T follicular helper cell (primary cell): ENCODE measurements at regions not wholly inside any gene's neighbourhood (a gene's known extent, or its start where the extent isn't known, plus 50 kb on each side); places are given as distances from the start of the nearest gene placed in this dataset.
"Not testable (repeated sequence)": the region's sequence is repeated elsewhere in the genome, so short reads cannot be mapped to it uniquely, and the experiment has no call there.

Source experiments
- DNase-seq: peaks from one replicate; pipeline ENCODE4 v3.0.0-alpha.2; 2020; ENCODE audit warnings: low read depth

DNA sequence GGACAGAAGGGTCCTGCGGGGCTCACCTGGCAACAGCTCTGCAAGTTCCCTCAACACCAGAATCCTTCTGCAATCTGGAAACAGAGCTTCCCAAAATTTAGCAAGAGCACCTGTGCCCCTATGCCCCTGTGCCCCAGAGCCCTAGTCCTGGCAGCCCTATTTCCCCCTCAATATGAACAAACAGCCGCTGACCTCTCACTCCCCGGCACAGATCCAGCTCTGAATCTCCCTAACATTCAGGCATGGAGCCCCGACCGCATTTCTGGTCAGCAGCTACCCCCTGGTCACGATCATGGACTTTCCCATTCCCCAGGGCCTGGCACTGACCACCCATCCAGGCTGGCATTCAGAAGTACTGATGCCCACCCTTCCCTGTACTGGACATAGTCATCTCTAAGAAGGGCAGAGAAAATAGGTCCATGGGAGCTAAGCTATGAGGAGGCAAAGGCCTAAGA, 110.8 kb upstream of the SMURF2 start:
- no peak for DNase-seq

DNA sequence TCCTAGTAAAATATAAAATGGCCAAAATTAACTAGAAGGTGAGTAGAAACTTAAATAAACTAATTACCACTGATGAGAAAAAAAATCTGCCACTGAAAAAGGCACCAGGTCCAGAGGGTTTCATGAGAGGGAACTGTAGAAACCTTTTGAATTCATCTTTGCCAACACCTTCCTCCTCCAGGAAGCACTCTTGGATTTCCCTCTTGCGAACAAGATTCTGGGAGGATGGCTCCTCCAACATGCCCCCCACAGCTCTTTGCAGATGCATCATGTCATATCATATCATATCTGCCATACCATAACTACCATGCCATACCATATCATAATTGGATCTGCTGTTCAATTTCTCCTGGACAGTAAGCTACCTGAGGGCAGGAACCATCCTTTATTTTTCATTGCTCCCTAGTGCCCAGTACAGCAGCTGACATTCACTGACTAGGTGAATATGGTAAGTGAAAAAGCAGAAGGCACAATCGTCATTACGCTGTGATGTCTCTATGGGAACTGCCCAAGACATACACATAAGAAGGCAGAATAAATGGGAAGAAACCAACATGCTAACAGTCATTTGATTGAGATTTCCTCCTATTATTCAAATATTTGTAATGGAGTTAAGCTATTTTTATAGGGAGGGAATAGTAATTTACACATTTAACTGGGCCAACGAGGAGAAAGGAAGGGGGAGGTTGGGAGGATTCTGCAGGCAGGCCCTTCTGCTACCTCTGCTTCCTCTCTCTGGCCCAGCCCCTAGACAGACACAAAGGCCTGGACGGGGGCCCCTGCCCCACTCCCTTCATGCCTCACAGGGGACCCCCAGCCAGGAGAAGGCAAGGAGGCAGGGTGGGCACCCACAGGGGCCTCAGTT, 110.1 kb upstream of the SMURF2 start:
- no peak for DNase-seq

DNA sequence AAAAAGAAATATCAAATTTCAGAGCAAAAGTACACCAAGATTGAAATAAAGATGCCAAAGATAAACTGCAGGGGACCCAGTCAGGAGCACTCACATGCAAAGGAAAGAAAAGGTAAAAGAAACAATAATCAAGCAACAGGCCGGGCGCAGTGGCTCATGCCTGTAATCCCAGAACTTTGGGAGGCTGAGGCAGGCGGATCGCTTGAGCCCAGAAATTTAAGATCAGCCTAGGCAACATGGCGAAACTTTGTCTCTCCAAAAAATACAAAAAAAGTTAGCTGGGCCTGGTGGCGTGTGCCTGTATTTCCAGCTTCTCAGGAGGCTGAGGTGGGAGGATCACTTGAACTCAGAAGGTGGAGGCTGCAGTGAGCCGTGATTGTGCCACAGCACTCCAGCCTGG, 107.6 kb upstream of the SMURF2 start:
- DNase-seq = no peak

DNA sequence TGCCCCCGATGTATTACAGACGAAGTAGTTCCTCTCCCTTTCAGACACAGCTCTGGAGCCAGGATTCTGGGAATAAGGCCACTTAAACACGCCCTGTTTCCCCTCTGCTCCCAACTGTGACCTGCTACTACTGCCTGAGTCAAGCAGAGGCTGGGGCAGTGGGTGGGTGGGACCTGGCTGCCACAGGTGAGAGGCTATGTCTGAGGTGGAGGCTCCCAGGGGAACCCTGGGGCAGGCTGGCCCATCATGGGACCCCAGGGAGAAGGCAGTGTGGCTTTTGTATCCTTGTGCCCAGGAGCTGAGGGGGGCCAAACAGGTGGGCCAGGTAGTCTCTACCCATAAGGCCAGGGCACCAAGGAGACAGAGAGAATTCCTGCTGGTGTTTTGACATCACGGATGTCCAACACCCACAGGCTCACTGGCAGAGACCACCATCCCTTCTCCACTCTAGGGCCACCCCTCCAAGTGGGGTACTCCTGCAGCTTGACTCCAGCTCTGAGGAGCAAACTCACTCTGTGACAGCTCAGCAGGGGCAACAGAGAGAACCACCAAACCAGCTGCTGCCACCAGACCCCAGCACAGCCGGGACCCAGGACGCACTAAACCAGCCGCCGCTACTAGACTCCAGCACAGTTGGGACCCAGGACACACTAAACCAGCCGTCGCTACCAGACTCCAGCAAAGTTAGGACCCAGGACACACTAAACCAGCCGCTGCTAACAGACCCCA, 105.3 kb upstream of the SMURF2 start:
- DNase-seq = no peak

DNA sequence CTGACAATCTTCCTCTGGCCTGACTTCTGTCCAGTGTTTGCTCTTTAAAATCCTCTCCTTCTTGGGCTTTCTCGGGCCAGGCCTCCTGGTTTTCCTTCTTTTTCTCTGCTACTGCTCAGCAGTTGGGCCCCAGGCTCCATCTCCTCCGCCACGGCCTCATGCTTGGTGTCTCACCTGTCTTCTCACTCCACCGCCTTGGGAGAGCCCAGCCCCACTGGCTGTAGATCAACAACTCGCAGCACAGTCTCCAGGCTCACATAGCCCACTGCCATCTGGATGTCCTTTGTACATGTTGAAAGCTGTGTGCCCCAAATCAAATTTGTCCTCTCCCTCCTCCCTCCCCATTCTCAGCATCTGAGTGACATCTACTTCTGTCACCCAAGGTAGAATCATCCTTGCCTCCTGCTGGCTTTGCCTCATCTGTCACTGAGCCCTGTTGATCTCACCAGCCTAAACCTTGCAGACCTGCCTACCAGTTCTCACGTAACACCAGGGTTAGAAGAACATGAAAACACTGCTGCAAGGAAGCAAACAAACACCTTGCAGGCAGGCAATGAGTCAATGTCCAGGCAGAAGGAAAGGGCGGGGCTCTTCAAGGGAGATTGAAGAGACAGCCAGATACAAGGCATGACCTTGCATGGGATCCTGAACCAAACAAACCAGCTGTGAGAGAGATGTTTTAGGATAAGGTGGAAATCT, 103.2 kb upstream of the SMURF2 start:
- no peak for DNase-seq

DNA sequence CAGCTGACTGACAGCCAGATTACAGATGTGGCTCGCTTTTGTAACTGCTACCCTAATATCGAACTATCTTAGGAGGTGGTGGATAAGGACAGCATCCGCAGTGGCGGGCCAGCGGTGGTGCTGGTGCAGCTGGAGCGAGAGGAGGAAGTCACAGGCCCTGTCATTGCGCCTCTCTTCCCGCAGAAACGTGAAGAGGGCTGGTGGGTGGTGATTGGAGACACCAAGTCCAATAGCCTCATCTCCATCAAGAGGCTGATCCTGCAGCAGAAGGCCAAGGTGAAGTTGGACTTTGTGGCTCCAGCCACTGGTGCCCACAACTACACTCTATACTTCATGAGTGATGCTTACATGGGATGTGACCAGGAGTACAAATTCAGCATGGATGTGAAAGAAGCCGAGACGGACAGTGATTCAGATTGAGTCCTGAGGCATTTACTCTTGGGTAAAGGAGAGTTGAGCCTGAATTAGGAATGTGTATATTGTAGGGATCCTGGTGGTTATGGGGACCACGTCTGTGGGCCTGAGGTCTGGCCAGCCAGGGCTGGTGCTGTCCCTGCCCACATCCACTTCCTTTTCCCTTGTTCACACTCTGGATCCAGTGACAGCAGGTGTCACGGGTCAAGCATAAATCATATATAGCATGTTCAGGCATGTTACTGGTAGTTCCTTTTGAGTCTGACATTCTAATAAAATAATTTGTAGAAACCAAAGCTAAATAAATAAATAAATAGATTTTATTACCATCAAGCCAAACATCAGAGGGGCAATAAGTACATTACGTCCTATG, 89.0 kb upstream of the SMURF2 start:
- no peak for DNase-seq

DNA sequence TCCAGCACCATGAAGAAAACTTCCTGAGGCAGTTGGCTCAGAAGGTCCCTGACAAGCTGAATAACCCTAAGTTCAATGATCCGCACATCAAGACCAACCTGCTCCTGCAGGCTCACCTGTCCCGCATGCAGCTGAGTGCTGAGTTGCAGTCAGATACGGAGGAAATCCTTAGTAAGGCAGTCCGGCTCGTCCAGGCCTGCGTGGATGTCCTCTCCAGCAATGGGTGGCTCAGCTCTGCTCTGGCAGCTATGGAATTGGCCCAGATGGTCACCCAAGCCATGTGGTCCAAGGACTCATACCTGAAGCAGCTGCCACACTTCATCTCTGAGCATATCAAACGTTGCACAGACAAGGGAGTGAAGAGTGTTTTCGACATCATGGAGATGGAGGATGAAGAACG, 88.4 kb upstream of the SMURF2 start:
- no peak for DNase-seq

DNA sequence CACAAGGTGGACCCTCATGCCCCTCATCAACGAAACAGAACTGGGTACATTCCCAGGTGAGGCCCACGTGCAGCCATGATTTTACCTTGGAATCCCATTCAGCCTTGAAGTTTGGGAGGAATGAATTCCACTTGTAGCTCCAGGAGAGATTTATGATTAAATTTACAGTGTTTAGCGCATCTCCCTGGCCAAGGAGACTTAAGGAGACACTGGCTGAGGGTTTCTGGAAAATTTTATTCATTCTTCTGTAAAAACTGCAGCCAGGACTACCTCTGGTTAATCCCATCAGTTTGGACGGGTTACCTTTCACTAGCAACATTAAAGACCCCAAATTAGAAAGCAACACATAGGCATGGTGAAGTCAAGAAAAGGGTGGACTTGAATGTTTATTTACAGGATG, 87.2 kb upstream of the SMURF2 start:
- DNase-seq = no peak

DNA sequence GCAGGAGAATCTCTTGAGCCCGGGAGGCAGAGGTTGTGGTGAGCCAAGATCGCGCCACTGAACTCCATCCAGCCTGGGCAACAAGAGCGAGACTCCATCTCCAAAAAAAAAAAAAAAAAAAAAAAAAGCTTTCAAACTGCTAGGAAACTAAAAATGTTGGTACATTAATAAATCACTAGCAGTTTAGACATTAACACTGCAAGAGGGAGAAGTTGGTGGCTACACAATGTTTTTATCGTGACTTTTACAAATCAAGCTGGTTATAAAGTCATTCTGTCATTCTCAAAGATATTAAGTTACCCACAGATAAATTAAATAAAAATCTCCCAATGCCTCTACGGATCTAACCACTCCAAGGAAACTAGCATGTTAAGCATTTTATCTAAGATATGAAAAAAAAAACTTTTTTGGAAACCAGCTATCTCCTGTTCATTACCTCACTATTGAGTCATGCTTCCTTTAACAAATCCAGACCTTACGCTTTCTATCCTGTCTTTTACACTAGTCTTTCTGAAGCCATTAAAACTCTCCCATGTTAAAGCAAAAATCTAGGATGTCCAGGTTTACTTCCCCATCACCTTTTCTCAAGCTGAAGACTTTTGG, 85.9 kb upstream of the SMURF2 start:
- no peak for DNase-seq

DNA sequence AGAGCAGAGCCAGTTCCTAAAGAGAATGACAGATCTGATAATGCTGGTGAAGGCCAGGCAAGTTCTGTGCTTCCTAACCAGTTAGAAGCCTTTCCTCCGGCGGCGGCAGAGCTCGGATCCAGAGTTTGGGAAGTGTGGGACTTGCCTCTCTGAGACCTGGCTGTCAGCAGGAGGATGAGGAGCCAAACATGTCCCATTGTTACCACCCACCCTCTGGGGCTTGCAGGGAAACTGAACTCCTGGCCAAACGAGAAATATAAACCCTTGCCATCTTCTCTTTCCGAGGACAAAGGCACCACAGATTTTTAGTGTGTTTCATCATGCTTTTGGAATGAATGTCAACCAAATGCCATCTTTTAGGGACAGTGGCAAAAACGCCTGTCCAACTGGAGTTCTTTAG, 80.2 kb upstream of the SMURF2 start:
- no peak for DNase-seq

DNA sequence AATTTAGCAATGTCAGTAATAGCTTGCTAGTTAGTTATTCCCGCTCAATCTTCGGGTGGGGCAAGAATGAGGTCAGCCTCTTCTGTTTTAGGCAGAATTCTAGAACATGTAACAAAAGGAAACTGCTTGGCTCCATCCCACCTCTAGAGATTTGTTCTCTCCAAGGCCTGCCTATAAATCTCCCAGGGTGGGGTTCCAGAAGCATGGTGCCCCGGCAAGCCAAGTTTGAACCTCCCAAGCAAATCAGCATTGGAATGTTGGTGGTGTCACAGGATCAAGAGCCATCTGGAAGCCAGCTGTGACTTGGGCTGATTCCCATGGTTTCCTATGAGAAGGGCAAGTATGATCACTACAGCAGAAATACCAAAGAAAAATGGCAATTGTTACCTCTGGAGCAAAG, 79.8 kb upstream of the SMURF2 start:
- DNase-seq = not testable (repeated sequence)

DNA sequence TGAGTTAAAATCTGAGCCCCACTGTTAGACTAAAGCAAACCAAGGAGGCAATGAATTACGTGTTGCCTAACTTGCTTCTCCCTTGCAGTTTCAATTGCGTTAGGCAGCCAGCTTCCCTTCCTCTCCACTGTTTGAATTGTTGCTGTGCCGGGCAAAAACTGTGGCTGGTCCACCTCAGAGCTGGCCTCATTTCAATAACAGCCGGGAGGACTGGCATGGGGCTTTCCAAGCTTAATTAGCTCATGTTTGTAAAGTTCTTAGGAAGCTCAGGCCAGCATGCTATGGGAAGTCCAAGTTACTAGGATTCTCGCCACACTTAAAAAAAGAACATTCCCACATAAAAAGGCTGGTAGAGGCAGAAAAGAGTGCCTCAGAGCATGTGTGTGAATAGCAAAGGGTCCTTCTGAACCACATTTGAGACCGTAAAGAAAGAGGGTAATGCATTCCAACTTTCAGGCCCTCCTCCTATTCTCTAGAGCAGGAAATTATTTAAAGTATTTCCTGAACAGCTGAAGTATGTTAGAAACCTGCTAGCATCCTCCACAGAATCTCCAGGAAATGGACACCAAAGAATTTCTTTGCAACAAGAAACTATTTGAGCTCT, 79.0 kb upstream of the SMURF2 start:
- DNase-seq = no peak

DNA sequence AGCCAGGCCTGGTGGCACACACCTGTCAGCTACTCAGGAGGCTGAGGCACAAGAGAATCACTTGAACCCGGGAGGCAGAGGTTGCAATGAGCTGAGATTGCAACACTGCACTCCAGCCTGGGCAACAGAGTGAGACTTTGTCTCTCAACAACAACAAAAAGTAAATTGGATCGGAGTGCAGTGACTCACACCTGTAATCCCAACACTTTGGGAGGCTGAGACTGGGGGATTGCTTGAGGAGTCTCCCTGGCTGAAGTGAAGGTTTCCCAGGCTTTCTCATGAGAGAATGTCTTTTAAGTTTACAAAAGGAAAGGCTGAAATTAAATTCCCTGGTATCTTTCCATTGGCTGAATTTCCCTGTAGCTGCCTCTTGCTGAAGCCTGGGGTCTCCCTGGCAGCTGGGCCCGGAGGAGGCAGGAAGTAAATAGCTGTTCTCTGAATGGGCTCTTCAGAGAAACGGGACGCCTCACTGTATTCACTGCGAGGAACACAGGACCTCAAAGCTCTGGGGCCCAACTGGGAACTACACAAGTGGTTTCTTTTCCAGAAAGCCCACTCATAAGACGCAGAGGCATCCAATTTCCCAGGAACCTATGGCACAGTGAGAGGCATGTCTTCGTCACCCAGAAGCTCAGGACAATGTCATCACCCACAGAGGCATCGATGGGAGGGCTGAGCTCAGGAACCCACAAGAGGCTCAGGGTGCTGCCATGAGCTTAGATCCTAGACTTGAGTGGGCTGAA, 77.4 kb upstream of the SMURF2 start:
- no peak for DNase-seq

DNA sequence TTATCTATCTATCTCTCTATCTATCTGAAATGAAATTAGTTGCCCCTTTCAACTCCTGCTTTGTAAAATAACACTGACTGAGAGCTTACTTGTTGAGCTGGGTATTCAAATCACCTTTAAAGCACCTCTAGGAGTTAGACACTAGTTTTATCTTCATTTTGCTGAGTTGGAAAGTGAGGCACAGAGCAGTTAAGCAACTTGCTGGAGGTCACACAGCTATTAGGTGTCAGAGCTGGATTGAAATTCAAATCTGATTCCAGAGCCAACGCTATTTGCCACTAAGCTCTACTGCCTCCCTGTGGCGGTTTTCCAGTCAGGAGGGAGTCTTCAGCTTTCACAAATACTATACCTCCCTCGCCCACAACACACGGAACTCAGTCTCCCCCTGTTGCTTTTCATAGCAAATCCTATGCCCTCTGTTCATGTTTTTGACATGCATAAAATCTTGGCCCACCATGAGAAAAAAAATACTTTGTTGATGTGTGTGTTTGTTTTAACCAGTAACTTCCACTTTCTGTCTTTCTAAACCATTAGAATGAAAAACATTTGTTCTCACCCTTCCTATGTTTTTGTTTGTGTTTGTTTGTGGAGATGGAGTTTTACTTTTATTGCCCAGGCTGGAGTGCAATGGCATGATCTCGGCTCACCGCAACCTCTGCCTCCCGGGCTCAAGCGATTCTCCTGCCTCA, 74.8 kb upstream of the SMURF2 start:
- DNase-seq = peak; percentile 11

DNA sequence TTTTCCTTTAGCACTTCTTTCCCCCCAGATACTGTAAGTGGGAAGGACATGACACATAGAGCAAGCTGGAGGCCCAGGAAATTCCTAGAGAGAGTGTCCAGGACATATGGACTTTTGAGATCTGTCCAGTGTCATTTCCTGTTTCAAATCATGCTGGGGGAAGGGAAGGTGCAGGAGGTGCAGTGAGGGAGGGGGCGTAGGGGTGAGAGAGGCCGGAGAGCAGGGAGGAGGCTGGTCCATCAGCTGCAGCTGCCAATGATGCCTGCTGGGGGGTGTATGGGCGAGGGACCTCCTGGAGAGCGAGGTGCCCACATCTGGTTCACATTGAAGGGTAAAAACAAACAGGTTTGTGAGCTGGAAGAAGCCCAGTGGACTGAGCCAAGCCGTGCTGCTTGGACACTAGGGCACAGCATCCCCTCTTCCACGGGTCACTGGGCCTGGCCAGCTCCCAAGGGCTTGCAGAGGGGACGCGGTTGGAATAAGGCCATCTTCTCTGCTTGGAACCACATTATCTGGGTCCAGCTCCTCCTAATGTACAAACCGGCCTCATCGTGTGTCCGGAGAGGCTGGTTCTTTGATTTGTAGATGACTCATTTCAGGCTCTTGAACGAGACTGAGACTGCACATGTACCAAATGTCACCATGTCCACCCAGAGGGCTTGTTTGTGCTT, 70.4 kb upstream of the SMURF2 start:
- no peak for DNase-seq

DNA sequence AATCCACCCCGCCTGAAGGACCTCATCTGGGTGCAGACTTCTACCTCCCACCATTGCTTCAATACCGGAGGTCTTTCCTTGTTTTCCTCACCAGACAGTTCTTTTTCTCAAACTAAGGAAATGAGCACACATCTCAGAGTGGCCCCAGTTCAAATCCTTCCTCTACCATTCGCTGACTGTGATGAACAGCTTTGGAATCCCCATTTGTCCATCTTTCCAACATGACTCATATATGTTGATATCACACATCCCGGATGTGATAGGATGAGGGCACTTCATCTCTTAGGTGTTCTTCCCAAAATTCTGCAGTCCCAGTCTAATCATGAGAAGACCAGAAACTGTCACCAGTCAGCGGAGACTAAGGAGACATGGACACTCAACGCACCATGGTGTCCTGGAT, 67.9 kb upstream of the SMURF2 start:
- not testable (repeated sequence) for DNase-seq

DNA sequence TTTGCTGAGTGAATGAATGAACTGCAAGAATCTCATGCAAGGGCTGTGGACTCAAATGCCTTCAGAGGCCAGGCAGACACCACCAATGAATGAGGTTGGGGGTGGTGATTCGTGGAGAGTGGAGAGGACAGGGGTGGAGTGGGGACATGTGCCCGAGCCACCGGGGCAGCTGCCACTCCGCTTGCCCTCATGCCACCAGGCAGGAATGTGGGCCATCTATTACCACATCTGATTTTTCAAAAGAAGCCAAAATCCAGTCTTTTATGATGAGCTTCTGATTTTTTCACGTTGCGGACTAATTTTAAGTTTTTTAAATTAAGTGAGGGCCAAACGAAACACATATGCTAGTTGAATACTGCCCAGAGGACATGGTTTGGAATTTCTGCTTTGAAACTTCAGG, 67.1 kb upstream of the SMURF2 start:
- no peak for DNase-seq

DNA sequence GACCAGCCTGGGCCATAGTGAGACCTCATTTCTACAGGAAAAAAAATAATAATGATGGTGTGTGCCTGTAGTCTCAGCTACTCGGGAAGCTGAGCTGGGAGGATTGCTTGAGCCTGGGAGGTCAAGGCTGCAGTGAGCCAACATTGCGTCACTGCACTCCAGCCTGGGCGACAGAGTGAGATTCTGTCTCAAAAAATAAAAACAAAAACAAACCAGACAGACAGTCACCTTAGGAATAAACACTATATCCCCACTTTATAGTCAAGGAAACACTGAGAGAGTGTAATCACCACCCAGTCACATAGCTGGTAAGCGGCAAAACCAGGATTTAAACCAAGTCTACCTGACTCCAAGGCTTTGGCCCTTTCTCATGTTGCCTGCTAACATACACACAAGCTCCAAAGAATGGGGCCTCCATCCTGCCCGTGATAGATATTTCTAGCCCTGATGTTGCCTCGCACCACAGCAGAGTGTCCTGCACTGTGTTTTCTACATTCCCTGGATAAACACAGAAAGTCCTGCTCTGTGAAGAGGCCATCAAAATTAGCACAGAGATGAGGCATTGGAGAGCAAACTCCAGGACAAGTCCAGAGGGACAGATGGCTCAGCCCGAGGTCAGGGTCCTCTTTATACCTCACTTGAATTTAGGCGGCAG, 66.1 kb upstream of the SMURF2 start:
- no peak for DNase-seq

DNA sequence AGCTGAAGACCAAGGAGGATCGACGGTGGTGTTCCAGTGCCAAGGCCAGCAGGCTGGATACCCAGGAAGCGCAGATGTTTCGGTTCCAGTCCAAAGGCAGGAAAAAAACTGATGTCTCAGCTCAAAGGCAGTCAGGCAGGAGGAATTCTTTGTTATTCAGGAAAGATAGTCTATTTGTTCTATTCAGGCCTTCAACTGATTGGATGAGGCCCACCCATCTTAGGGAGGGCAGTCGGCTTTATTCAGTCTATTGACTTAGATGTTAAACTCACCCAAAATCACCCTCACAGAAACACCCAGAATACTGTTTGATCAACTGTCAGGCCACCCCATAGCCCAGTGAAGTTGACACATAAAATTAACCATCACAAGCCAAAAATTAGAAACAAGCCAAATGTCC, 63.9 kb upstream of the SMURF2 start:
- not testable (repeated sequence) for DNase-seq
